NCI-H1092 treated with DMSO at 0.1 percent for 48 hours (cell line): ENCODE measurements at regions not wholly inside any gene's neighbourhood (a gene's known extent, or its start where the extent isn't known, plus 50 kb on each side); places are given as distances from the start of the nearest gene placed in this dataset.
"Not testable (repeated sequence)": the region's sequence is repeated elsewhere in the genome, so short reads cannot be mapped to it uniquely, and the experiment has no call there.

ENCODE experiments used
- DNase-seq: peaks from one replicate; lab custom pipeline; 2025; lab: John Stamatoyannopoulos, UW

DNA sequence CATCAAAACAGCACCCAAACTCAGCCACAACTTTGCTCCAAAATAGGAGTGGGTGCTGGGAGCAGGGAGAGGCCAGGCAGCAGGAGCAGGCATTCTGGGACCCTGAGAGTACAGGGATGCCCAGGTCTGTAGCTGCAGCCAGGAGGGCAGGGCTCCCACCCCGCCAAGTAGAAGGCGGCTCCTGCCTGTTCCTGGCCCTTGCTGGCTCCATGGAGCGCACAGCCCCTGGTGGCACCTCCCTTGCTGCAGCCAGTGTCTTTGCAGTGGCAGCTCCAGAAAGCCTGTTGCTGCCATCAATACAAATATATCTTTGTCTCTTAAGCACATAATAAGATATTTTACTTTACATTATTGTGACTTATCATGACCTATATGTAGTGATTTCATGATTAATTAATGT is 1096.5 kb downstream of the FSCB start:
- no peak for DNase-seq

DNA sequence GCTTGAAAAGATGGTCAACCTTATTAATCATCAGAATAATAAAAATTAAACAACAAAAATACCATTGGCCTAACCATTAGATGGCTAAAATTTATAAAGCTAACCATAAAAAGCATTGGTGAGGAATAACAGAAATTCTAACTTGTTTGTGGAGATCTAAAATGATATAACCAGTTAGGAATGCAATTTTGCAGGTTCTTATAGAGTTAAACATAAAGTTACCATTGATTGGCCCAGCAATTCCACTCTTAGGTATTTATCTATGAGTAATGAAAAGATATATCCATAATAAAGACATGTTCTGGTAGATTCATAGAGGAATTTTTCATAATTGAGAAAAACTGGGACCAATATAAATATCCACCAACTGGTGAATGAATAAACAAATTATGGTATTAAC is 1098.6 kb downstream of the FSCB start:
- no peak for DNase-seq

- no peak for DNase-seq
Measured at GRCh38 chr14:43407706-43408105, 1099.4 kb downstream of the FSCB start.

- DNase-seq = no peak
Measured at GRCh38 chr14:43406931-43407330, 1100.2 kb downstream of the FSCB start.

GRCh38 chr14:43399289-43399688 is 1107.8 kb downstream of the FSCB start:
- no peak for DNase-seq

GRCh38 chr14:43370565-43370896 is 1136.6 kb downstream of the FSCB start:
- DNase-seq = not testable (repeated sequence)

DNA sequence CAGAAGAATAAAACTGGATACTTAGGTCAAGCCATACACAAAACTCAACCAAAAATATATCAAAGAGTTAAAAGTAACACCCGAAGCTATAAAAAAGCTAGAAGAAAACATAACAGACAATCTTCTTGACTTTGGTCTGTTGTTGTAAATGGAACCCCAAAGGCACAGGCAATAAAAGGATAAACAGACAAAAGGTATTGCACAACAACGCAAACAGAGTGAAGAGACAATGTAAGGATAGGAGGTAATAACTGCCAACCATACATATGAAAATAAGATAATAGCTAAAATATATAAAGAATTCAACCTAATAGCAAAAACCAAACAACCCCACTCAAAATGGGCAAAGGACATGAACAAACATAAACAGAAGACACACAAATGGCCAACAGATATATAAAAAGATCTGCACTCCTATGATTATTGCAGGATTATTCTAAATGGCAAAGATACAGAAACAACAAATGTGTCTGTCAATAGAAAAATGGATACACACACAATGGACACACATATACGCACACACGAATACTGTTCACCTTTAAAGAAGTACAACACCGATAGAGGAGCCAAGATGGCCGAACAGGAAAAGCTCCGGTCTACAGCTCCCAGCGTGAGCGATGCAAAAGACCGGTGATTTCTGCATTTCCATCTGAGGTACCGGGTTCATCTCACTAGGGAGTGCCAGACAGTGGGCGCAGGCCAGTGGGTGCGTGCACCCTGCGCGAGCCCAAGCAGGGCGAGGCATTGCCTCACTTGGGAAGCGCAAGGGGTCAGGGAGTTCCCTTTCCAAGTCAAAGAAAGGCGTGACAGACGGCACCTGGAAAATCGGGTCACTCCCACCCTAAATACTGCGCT is 1137.1 kb downstream of the FSCB start:
- no peak for DNase-seq

GRCh38 chr14:43362586-43362985 is 1144.5 kb downstream of the FSCB start:
- DNase-seq = no peak

- DNase-seq = no peak
Measured at GRCh38 chr14:43361751-43362150, 1145.3 kb downstream of the FSCB start.

- DNase-seq = no peak
Measured at GRCh38 chr14:43360239-43360638, 1146.8 kb downstream of the FSCB start.

DNA sequence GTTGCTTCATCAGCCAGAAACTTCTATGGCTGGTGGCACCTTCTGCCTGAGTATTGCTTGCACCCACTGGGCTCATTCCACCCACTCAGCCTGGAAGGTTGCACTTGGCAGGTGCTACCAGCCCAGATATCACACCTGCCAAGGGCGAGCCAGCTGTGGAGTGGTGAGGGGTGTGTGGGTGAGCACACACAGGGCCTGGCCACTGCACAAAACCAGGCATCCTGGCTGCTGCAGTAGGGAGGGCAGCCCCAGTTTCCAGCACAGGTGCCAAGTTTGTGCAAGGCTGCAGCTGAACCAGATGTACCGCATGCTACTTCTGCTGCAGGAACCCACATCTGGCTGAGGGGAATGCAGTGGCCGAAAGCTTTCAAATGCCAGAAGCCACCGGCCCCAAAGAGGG is 1147.8 kb downstream of the FSCB start:
- DNase-seq = no peak

GRCh38 chr14:43356979-43357545 is 1150.0 kb downstream of the FSCB start:
- DNase-seq = peak; percentile 33

GRCh38 chr14:43356382-43356781 is 1150.7 kb downstream of the FSCB start:
- no peak for DNase-seq

DNA sequence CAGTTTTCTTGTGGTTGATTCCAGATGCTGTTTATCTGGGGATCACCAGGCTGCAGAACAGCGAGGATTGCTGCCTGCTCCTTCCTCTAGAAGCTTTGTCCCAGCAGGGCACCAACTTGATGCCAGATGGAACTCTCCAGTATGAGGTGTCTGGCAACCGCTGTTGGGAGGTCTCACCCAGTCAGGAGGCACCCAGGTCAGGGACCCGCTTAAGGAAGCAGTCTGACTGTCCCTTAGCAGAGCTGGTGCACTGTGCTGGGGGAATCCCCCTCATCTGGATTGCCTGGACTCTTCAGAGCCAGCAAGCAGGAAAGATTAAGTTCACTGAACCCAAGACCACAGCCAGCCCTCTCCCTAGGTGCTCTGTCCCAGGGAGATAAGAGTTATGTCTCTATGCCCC is 1165.2 kb downstream of the FSCB start:
- DNase-seq = no peak

- DNase-seq = no peak
Measured at GRCh38 chr14:43338713-43339112, 1168.4 kb downstream of the FSCB start.

DNA sequence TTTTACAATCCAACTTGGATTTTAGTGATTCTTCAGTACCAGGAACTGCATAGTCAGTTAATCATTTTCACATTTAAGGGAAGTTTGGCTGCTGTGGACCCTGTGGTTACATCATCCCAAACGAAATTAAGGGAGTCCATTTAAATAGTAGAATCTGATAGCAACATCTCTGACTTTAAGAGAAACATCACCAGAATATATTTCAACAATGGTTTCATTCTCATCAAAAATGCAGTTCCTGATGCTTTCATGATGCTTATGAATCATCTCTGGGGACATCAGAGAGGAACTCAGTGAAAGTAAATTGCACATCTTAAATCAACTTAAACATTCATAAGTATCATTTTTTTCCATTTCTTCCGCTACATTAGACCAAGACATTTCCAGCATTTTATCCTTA is 1170.7 kb downstream of the FSCB start:
- no peak for DNase-seq

DNA sequence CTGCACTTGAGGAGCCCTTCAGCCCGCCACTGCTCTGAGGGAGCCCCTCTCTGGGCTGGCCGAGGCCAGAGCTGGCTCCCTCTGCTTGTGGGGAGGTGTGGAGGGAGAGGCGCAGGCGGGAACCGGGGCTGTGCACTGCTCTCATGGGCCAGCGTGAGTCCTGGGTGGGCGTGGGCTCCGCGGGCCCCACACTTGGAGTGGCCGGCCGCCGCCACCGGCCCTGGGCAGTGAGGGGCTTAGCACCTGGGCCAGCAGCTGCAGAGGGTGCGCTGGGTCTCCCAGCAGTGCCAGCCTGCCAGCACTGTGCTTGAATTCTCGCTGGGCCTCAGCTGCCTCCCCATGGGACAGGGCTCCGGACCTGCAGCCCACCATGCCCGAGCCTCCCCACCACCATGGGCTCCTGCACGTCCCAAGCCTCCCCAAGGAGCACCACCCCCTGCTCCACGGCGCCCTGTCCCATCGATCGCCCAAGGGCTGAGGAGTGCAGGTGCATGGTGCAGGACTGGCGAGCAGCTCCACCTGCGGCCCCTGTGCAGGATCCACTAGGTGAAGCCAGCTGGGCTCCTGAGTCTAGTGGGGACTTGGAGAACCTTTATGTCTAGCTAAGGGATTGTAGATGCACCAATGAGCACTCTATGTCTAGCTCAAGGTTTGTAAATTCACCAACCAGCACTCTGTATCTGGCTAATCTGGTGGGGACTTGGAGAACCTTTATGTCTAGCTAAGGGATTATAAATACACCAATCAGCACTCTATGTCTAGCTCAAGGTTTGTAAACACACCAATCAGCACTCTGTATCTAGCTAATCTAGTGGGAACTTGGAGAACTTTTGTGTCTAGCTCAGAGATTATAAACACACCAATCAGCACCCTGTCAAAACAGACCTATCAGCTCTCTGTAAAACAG is 1180.3 kb downstream of the FSCB start:
- DNase-seq = not testable (repeated sequence)

DNA sequence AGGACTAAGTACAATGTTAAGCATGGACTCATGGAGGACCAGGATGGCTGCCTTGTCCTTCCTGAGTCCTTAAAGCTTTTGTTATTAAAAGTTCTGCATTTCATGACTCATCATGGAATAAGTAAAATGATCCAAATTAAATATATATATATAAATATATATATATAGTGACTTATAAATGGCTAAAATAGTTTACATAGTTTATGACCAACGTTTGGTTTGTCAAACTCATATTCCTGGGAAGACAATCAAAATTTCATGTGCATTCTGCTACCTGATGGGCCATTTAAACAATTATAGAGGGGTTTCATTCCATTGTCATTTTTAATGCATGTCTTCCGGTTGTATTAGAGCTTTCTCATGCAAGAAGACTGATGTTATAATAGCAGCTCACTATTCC is 1190.7 kb downstream of the FSCB start:
- no peak for DNase-seq

DNA sequence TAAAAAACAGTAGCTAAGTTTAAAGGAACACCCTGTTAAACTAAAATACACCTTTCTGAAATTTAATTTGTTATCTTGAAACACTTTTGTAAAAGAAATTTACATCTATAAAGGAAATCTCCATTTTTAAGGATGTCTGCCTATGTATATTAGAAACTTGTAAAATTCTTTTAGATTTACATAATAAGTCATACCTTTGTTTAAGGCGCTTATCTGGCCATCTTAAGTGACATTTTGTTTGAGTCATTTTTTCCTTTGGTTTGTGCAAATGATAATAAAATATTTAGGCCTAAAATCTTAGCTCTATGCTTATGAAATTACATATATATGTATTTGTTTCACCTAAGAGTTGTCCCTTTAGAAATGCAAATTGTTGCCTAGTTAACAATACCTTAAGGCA is 1193.4 kb downstream of the FSCB start:
- no peak for DNase-seq

DNA sequence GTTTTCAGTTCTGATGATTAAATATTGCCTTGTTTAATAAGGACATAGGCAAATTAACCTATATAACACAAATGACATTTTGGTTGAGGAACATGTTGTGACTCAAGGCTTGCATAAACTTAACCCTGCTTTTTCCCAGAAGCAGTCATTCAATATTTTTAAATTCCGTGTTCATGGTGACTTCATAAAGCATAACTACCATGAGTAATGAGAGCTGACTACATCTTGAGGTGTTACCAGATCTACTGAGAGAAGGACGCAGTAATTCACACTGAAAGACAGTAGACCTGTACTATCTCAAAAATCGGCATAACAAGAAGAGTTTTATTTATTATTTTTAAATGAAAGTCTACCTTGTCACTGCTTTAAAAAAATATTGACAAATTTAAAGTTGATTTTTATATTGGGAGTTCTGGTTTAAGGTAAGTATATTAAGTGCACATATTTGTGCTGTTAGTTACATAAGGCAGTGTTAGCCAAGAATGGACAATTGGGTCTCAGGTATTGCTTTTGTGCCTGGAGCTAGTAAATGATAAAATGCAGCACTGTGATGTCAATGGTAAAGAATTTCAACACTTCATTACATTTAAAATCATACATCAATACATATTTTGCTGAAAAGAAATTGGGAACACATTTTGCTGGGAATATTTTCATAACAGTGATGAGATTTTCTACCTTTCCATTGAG is 1198.5 kb downstream of the FSCB start:
- DNase-seq = no peak

DNA sequence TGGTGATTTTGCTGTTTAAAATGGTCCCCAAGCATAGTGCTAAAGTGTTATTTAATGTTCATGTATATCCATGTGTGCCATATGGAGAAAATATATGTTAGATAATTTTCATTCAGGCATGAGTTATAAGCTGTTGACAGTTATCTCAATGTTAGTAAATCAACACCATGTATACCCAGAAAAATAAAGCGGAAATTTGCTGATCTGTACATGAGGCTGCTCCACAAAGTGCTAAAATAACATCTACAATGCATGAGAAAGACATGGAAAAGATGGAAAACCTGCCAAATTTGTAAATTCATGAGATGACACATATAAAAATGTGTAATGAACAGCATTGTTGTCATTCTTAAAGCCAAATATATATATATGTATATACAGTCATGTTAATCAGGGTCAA is 1199.2 kb downstream of the FSCB start:
- no peak for DNase-seq

- DNase-seq = no peak
Measured at GRCh38 chr14:43306053-43306452, 1201.0 kb downstream of the FSCB start.
